IgD-negative memory B cell (primary cell): ENCODE measurements at regions not wholly inside any gene's neighbourhood (a gene's known extent, or its start where the extent isn't known, plus 50 kb on each side); places are given as distances from the start of the nearest gene placed in this dataset.

Source experiments
- H3K27ac Mint-ChIP-seq, 3 donors: one replicate each; pipeline ENCODE4 v1.8.0; 2020 to 2022; ENCODE audit warnings: mild to moderate bottlenecking in 3 of 3, mixed read lengths in 3 of 3, moderate library complexity in 1 of 3
- H3K27me3 Mint-ChIP-seq: one replicate; pipeline ENCODE4 v1.8.0; 2021; ENCODE audit warnings: mixed read lengths
- H3K36me3 Mint-ChIP-seq: one replicate; pipeline ENCODE4 v1.8.0; 2020; ENCODE audit warnings: mild to moderate bottlenecking, mixed read lengths
- H3K4me1 Mint-ChIP-seq, 3 donors: one replicate each; pipeline ENCODE4 v1.8.0; 2020 to 2022; ENCODE audit warnings: mixed read lengths in 3 of 3, mild to moderate bottlenecking in 1 of 3
- H3K4me3 Mint-ChIP-seq, 4 donors: one replicate each; pipeline ENCODE4 v1.8.0; 2020 to 2022; ENCODE audit warnings: mild to moderate bottlenecking in 4 of 4, mixed read lengths in 4 of 4, moderate library complexity in 3 of 4
- H3K9me3 Mint-ChIP-seq, 3 donors: one replicate each; pipeline ENCODE4 v1.8.0; 2020 to 2021; ENCODE audit warnings: mixed read lengths in 3 of 3, mild to moderate bottlenecking in 1 of 3

DNA sequence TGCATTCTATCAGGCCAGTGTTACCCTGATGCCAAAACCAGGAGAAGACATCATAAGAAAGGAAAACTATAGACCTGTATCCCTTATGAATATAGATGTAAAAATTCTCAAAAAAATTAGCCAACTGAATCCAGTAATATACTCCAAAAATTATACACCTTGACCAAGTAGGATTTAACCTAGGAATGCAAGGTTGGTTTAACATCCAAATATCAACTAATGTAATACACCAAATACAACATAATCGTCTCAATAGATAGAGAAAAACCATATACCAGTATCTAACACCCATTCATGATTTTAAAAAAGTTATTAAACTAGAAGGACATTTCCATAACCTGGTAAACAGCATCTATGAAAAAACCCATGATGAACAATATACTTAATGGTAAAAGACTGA, 56.5 kb upstream of the SELENOK start:
- no peak overlapping the region for H3K4me3 Mint-ChIP-seq
- no peaks in the 10 kb centered on the region for H3K4me1 Mint-ChIP-seq
- H3K27ac Mint-ChIP-seq: no peak overlapping the region
- H3K36me3 Mint-ChIP-seq: no peaks in the 10 kb centered on the region
- peaks cover 8 to 23% (median 14%) of the 10 kb centered on the region in 3 donors for H3K9me3 Mint-ChIP-seq
- no peaks in the 10 kb centered on the region for H3K27me3 Mint-ChIP-seq

GRCh38 chr3:53944028-53944427, 52.4 kb upstream of the SELENOK start:
- H3K36me3 Mint-ChIP-seq: no peaks in the 10 kb centered on the region
- H3K4me3 Mint-ChIP-seq: no peak overlapping the region
- H3K27me3 Mint-ChIP-seq: peaks cover 13% of the 10 kb centered on the region
- no peaks in the 10 kb centered on the region for H3K4me1 Mint-ChIP-seq
- no peak overlapping the region for H3K27ac Mint-ChIP-seq
- H3K9me3 Mint-ChIP-seq: peaks cover 6 to 23% (median 12%) of the 10 kb centered on the region in 3 donors

DNA sequence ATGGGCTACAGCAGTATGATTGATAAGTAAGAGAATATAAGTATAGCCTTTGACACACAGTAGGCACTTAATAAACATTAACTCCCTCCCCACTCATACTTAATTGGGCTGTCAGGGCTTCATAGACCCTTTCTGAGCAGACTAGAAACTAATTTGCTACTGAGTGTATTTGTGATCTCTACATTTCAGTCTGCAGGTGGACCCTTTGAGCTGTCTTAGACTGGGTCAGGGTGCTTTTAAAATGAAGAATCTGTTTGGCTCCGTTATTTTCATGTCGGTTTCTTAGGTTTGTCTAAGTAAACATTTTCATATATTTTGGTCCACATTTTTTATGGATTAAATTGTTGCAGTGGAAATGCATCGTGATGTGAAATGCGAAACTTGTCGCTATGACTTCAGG, 50.3 kb upstream of the SELENOK start:
- Mint-ChIP-seq H3K9me3 (peaks cover 6 to 12% (median 8%) of the 10 kb centered on the region in 3 donors), H3K36me3 (no peaks in the 10 kb centered on the region), H3K27me3 (peaks cover 15% of the 10 kb centered on the region), H3K4me3 (no peak overlapping the region), H3K27ac (no peak overlapping the region), H3K4me1 (peaks cover 0 to 2% (median 0%) of the 10 kb centered on the region in 3 donors)
